Liver (tissue), 8 donors: ENCODE measurements at regions not wholly inside any gene's neighbourhood (a gene's known extent, or its start where the extent isn't known, plus 50 kb on each side); places are given as distances from the start of the nearest gene placed in this dataset.

Experiments
- DNase-seq: peaks from one replicate; pipeline ENCODE4 v3.0.0-alpha.2; 2017; ENCODE audit warnings: low spot score
- H3K27ac ChIP-seq, 2 donors: one replicate each; pipeline ENCODE4 v1.7.0; 2013; ENCODE audit warnings: inconsistent platforms in 2 of 2, low read length in 2 of 2, control low read depth in 1 of 2, low read depth in 1 of 2, mild to moderate bottlenecking in 1 of 2
- H3K27me3 ChIP-seq, 4 donors: one replicate each; pipeline versions ENCODE4 v1.6.1 to v1.7.0; 2013; ENCODE audit warnings: low read length in 3 of 4, inconsistent platforms in 1 of 4, mild to moderate bottlenecking in 1 of 4, moderate library complexity in 1 of 4; ENCODE audit not compliant: control insufficient read depth in 4 of 4, insufficient read depth in 4 of 4
- H3K36me3 ChIP-seq, 4 donors: one replicate each; pipeline versions ENCODE4 v1.6.1 to v1.7.0; 2013; ENCODE audit warnings: low read length in 3 of 4, mild to moderate bottlenecking in 3 of 4, low read depth in 1 of 4, moderate library complexity in 1 of 4; ENCODE audit not compliant: control insufficient read depth in 4 of 4, insufficient read depth in 3 of 4
- H3K4me1 ChIP-seq, 4 donors: one replicate each; pipeline versions ENCODE4 v1.6.1 to v1.7.0; 2013; ENCODE audit warnings: low read length in 3 of 4, mild to moderate bottlenecking in 3 of 4, moderate library complexity in 1 of 4; ENCODE audit not compliant: control insufficient read depth in 4 of 4, insufficient read depth in 4 of 4
- H3K4me3 ChIP-seq, 3 donors: one replicate each; pipeline versions ENCODE4 v1.6.1 to v1.7.0; 2013; ENCODE audit warnings: low read length in 3 of 3, control low read depth in 1 of 3, low read depth in 1 of 3, mild to moderate bottlenecking in 1 of 3
- H3K9ac ChIP-seq, 2 donors: one replicate each; pipeline ENCODE4 v1.7.0; 2013; ENCODE audit warnings: low read length in 2 of 2, mild to moderate bottlenecking in 2 of 2, moderate library complexity in 2 of 2, control low read depth in 1 of 2, low read depth in 1 of 2
- H3K9me3 ChIP-seq, 4 donors: one replicate each; pipeline versions ENCODE4 v1.6.1 to v1.7.0; 2013; ENCODE audit warnings: low read length in 3 of 4; ENCODE audit not compliant: control insufficient read depth in 4 of 4
- EGR1 ChIP-seq, 2 donors: IDR thresholded peaks; 2 replicates each; pipeline ENCODE4 v1.6.1; 2016 to 2018; ENCODE audit warnings: antibody characterized with exemption in 2 of 2, low read depth in 2 of 2
- FOXA1 ChIP-seq: IDR thresholded peaks from 2 replicates; pipeline ENCODE4 v1.6.1; 2016; ENCODE audit warnings: antibody characterized with exemption
- FOXA2 ChIP-seq: IDR thresholded peaks from 2 replicates; pipeline ENCODE4 v1.6.1; 2016; ENCODE audit warnings: antibody characterized with exemption
- GABPA ChIP-seq, 2 donors: IDR thresholded peaks in 1 of 2; conservative IDR thresholded peaks in 1 of 2; 2 replicates each; pipeline ENCODE4 v1.6.1; 2016; ENCODE audit warnings: antibody characterized with exemption in 2 of 2, mild to moderate bottlenecking in 1 of 2, moderate library complexity in 1 of 2
- HNF4A ChIP-seq, 2 donors: conservative IDR thresholded peaks; 2 replicates each; pipeline ENCODE4 v1.6.1; 2016; ENCODE audit warnings: antibody characterized with exemption in 2 of 2, mild to moderate bottlenecking in 2 of 2
- HNF4G ChIP-seq: IDR thresholded peaks from 2 replicates; pipeline ENCODE4 v1.6.1; 2016; ENCODE audit warnings: antibody characterized with exemption
- JUND ChIP-seq, 2 donors: IDR thresholded peaks; 2 replicates each; pipeline ENCODE4 v1.6.1; 2016; ENCODE audit warnings: antibody characterized with exemption in 2 of 2
- NR2F2 ChIP-seq: IDR thresholded peaks from 2 replicates; pipeline ENCODE4 v1.6.1; 2016; ENCODE audit warnings: antibody characterized with exemption
- RAD21 ChIP-seq, 2 donors: IDR thresholded peaks; 2 replicates each; pipeline ENCODE4 v1.6.1; 2016; ENCODE audit warnings: antibody characterized with exemption in 2 of 2, mild to moderate bottlenecking in 2 of 2
- TAF1 ChIP-seq: conservative IDR thresholded peaks from 2 replicates; pipeline ENCODE4 v1.6.1; 2016; ENCODE audit warnings: antibody characterized with exemption, mild to moderate bottlenecking
- YY1 ChIP-seq: IDR thresholded peaks from 2 replicates; pipeline ENCODE4 v1.6.1; 2016; ENCODE audit warnings: antibody characterized with exemption, mild to moderate bottlenecking
- WGBS: extraction: QIAGEN DNeasy Blood & Tissue Kit; methylation state at CpG from one replicate; pipeline ENCODE4 v1.1.7; 2013; 5-methylcytosine and 5-hydroxymethylcytosine counted together
- TF ChIP-seq, protein P1 (sequence below): IDR thresholded peaks from 2 replicates; pipeline ENCODE4 v1.6.1; 2016; ENCODE audit warnings: antibody characterized with exemption
- TF ChIP-seq, protein P2 (sequence below): IDR thresholded peaks from 2 replicates; pipeline ENCODE4 v1.6.1; 2016; ENCODE audit warnings: antibody characterized with exemption, mild to moderate bottlenecking
- TF ChIP-seq, protein P3 (sequence below): IDR thresholded peaks from 2 replicates; pipeline ENCODE4 v1.6.1; 2016; ENCODE audit warnings: antibody characterized with exemption
- TF ChIP-seq, protein P4 (sequence below): fragments of 150-350 bp; IDR thresholded peaks from 2 replicates; pipeline ENCODE4 v1.5.1; 2017; ENCODE audit warnings: improper control_type of control experiment, low read depth, low read length; ENCODE audit not compliant: missing input control
- donor health status: healthy.
- donor health status: healthy.
- donor health status: healthy.
- donor health status: healthy.
- donor health status: healthy.

DNA sequence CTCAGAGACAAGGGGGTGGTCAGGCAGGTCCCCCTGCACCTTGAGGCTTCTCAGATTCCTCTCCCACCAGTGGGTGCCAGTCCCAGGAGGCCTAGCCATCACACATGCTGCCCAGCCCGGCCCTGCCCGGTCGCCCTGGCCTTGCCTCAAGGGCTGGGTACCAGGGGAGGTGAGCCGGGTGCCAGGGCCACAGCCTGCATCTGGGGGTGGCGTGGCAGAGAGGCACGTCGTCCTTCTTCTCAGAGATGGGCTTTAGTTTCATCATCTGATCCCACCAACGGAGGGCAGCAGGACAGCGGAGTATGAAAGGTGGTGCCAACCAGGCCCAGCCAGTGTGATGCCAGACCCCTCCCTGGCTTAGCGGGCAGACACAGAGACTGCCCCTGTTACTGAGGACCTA lies 161.7 kb downstream of the TFCP2L1 start:
- Histone ChIP-seq H3K27ac (no peak overlapping the region), H3K4me3 (no peak overlapping the region), H3K36me3 (no peaks in the 10 kb centered on the region), H3K9me3 (no peaks in the 10 kb centered on the region), H3K27me3 (no peaks in the 10 kb centered on the region), H3K9ac (no peak overlapping the region), H3K4me1 (no peaks in the 10 kb centered on the region)
- DNase-seq: no peak
- WGBS: 87% methylated on average over 10 of the region's 10 CpGs
- TF ChIP-seq FOXA1: no peak
- no peak for TF ChIP-seq TAF1
- no peak for TF ChIP-seq EGR1 (IDR thresholded peaks at IDR 0.05; ENCODE audit: low read depth in 2 of 2)
- TF ChIP-seq YY1: no peak
- TF ChIP-seq HNF4G: no peak
- no peak for TF ChIP-seq GABPA (IDR thresholded peaks at IDR 0.05 in 1 of 2, conservative IDR thresholded peaks at IDR 0.05 in 1 of 2)
- TF ChIP-seq, protein P1, sequence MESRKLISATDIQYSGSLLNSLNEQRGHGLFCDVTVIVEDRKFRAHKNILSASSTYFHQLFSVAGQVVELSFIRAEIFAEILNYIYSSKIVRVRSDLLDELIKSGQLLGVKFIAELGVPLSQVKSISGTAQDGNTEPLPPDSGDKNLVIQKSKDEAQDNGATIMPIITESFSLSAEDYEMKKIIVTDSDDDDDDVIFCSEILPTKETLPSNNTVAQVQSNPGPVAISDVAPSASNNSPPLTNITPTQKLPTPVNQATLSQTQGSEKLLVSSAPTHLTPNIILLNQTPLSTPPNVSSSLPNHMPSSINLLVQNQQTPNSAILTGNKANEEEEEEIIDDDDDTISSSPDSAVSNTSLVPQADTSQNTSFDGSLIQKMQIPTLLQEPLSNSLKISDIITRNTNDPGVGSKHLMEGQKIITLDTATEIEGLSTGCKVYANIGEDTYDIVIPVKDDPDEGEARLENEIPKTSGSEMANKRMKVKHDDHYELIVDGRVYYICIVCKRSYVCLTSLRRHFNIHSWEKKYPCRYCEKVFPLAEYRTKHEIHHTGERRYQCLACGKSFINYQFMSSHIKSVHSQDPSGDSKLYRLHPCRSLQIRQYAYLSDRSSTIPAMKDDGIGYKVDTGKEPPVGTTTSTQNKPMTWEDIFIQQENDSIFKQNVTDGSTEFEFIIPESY: no peak

DNA sequence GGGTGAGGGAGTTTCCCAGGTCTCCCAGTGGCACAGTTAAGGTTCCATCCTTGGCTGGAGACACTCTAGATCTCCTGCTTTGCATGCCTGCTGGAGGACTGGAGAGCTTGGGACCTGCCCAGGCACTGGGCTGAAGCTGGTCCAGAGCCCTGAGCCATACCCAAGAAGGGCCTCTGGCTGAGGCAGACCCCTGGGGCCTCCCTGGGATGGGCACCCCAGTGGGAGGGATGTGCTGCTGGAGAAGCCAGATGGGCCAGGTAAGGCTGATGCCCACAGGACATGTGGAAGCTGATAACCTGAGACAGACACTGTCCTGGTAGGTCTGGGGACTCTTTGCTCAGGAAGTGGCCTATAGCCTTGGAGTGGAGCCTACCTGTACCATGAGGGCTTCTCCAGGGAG lies 160.7 kb downstream of the TFCP2L1 start:
- Histone ChIP-seq H3K27me3 (no peaks in the 10 kb centered on the region), H3K4me1 (no peaks in the 10 kb centered on the region), H3K27ac (no peak overlapping the region), H3K4me3 (no peak overlapping the region), H3K36me3 (no peaks in the 10 kb centered on the region), H3K9me3 (no peaks in the 10 kb centered on the region), H3K9ac (no peak overlapping the region)
- DNase-seq: no peak
- TF ChIP-seq, protein P2, sequence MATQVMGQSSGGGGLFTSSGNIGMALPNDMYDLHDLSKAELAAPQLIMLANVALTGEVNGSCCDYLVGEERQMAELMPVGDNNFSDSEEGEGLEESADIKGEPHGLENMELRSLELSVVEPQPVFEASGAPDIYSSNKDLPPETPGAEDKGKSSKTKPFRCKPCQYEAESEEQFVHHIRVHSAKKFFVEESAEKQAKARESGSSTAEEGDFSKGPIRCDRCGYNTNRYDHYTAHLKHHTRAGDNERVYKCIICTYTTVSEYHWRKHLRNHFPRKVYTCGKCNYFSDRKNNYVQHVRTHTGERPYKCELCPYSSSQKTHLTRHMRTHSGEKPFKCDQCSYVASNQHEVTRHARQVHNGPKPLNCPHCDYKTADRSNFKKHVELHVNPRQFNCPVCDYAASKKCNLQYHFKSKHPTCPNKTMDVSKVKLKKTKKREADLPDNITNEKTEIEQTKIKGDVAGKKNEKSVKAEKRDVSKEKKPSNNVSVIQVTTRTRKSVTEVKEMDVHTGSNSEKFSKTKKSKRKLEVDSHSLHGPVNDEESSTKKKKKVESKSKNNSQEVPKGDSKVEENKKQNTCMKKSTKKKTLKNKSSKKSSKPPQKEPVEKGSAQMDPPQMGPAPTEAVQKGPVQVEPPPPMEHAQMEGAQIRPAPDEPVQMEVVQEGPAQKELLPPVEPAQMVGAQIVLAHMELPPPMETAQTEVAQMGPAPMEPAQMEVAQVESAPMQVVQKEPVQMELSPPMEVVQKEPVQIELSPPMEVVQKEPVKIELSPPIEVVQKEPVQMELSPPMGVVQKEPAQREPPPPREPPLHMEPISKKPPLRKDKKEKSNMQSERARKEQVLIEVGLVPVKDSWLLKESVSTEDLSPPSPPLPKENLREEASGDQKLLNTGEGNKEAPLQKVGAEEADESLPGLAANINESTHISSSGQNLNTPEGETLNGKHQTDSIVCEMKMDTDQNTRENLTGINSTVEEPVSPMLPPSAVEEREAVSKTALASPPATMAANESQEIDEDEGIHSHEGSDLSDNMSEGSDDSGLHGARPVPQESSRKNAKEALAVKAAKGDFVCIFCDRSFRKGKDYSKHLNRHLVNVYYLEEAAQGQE: no peak
- no peak for TF ChIP-seq EGR1 (IDR thresholded peaks at IDR 0.05; ENCODE audit: low read depth in 2 of 2)
- TF ChIP-seq, protein P3, sequence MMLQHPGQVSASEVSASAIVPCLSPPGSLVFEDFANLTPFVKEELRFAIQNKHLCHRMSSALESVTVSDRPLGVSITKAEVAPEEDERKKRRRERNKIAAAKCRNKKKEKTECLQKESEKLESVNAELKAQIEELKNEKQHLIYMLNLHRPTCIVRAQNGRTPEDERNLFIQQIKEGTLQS: no peak
- no peak for TF ChIP-seq HNF4A (conservative IDR thresholded peaks at IDR 0.05)
- TF ChIP-seq, protein P4, sequence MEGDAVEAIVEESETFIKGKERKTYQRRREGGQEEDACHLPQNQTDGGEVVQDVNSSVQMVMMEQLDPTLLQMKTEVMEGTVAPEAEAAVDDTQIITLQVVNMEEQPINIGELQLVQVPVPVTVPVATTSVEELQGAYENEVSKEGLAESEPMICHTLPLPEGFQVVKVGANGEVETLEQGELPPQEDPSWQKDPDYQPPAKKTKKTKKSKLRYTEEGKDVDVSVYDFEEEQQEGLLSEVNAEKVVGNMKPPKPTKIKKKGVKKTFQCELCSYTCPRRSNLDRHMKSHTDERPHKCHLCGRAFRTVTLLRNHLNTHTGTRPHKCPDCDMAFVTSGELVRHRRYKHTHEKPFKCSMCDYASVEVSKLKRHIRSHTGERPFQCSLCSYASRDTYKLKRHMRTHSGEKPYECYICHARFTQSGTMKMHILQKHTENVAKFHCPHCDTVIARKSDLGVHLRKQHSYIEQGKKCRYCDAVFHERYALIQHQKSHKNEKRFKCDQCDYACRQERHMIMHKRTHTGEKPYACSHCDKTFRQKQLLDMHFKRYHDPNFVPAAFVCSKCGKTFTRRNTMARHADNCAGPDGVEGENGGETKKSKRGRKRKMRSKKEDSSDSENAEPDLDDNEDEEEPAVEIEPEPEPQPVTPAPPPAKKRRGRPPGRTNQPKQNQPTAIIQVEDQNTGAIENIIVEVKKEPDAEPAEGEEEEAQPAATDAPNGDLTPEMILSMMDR: no peak
- no peak for TF ChIP-seq RAD21 (IDR thresholded peaks at IDR 0.05)
- TF ChIP-seq, protein P1: no peak
- TF ChIP-seq NR2F2: no peak
- no peak for TF ChIP-seq FOXA1
- no peak for TF ChIP-seq JUND (IDR thresholded peaks at IDR 0.05)
- no peak for TF ChIP-seq TAF1
- no peak for TF ChIP-seq GABPA (IDR thresholded peaks at IDR 0.05 in 1 of 2, conservative IDR thresholded peaks at IDR 0.05 in 1 of 2)
- TF ChIP-seq FOXA2: no peak
